K562 (cell line): ENCODE measurements at regions not wholly inside any gene's neighbourhood (a gene's known extent, or its start where the extent isn't known, plus 50 kb on each side); places are given as distances from the start of the nearest gene placed in this dataset.

Experiments used
- ATAC-seq: fragments of 200-7000 bp; cut with Tn5 transposase; 3 replicates; pipeline ENCODE4 v1.9.1; 2020; ENCODE audit warnings: moderate library complexity
- BruUV-seq: library from RNA; stranded (reverse); fragments of 400-500 nt; replicated peaks from 2 replicates; lab custom pipeline; 2021; lab: Mats Ljungman, UMichigan
- CTCF ChIA-PET: fragments of 300-600 bp; formaldehyde crosslinking; extraction: SDS; loops from one replicate; lab custom pipeline; 2021; ENCODE audit warnings: low intra/inter-chr PET ratio; lab: Yijun Ruan, JAX
- POLR2A ChIA-PET: fragments of 300-600, 350-650 bp; sonication (Branson Sonifier 250); formaldehyde crosslinking; extraction: SDS; loops from one replicate; lab custom pipeline; 2021; ENCODE audit warnings: antibody characterized with exemption, inconsistent platforms; lab: Yijun Ruan, JAX
- DNase-seq, 4 experiments: peaks; one replicate each; pipeline versions ENCODE4 v3.0.0 to v3.0.0-alpha.2; 2011 to 2018; ENCODE audit warnings: low spot score in 3 of 4, mixed read lengths in 3 of 4; ENCODE audit errors: extremely low read depth in 1 of 4
- FAIRE-seq: peaks from 2 replicates; lab custom pipeline; 2011; peaks lifted over from hg19 to GRCh38; lab: Jason Lieb, UNC
- H2AFZ ChIP-seq: 2 replicates; pipeline ENCODE4 v1.6.0; 2011; ENCODE audit warnings: low read depth, low read length, control low read depth, inconsistent platforms
- H3K27ac ChIP-seq: fragments of 200-600 bp; 3 replicates; pipeline ENCODE4 v1.8.0; 2011; ENCODE audit warnings: low read depth, mild to moderate bottlenecking, control low read depth, inconsistent platforms, low read length, moderate library complexity, mixed read lengths; ENCODE audit errors: extremely low read depth
- H3K27me3 ChIP-seq, 2 experiments: fragments of 300-600 bp in 1 of 2; 2 replicates in 1 of 2; 3 replicates in 1 of 2; pipeline versions ENCODE4 v1.6.0 to v1.8.0; 2011; ENCODE audit warnings: inconsistent platforms in 2 of 2, low read length in 2 of 2, mild to moderate bottlenecking in 1 of 2, mixed read lengths in 1 of 2, moderate library complexity in 1 of 2; ENCODE audit not compliant: control insufficient read depth in 2 of 2, insufficient read depth in 2 of 2
- H3K36me3 ChIP-seq: fragments of 300-600 bp; 3 replicates; pipeline ENCODE4 v1.8.0; 2011; ENCODE audit warnings: mild to moderate bottlenecking, low read length, inconsistent platforms; ENCODE audit not compliant: control insufficient read depth, insufficient read depth
- H3K4me1 ChIP-seq, 2 experiments: fragments of 200-600 bp in 1 of 2; replicated peaks in 1 of 2; 2 replicates in 1 of 2; 3 replicates in 1 of 2; pipeline versions ENCODE4 v1.5.1 to v1.8.0; 2011; ENCODE audit warnings: inconsistent platforms in 2 of 2, low read length in 2 of 2, mild to moderate bottlenecking in 1 of 2, mixed read lengths in 1 of 2, moderate library complexity in 1 of 2; ENCODE audit not compliant: control insufficient read depth in 2 of 2, insufficient read depth in 2 of 2
- H3K4me2 ChIP-seq: 2 replicates; pipeline ENCODE4 v1.6.1; 2011; ENCODE audit warnings: low read length, control low read depth, inconsistent platforms, mixed read lengths; ENCODE audit not compliant: insufficient read depth
- H3K4me3 ChIP-seq: fragments of 200-600 bp; sonication (generic), shearing (Covaris generic); 2 replicates; pipeline ENCODE4 v1.5.1; 2016; ENCODE audit warnings: control low read depth, inconsistent platforms
- H3K79me2 ChIP-seq: fragments of 200-600 bp; 3 replicates; pipeline ENCODE4 v1.8.0; 2011; ENCODE audit warnings: low read length, inconsistent platforms; ENCODE audit not compliant: control insufficient read depth, insufficient read depth
- H3K9ac ChIP-seq, 2 experiments: 2 replicates each; pipeline versions ENCODE4 v1.6.0 to v1.6.1; 2011; ENCODE audit warnings: low read depth in 2 of 2, low read length in 2 of 2, control low read depth in 1 of 2, inconsistent platforms in 1 of 2, mild to moderate bottlenecking in 1 of 2, mixed read lengths in 1 of 2; ENCODE audit not compliant: insufficient read depth in 1 of 2
- H3K9me1 ChIP-seq: one replicate; pipeline ENCODE4 v1.6.0; 2011; ENCODE audit warnings: inconsistent platforms, mild to moderate bottlenecking, low read length, moderate library complexity; ENCODE audit not compliant: control insufficient read depth, insufficient read depth
- H3K9me3 ChIP-seq: replicated peaks from 2 replicates; pipeline ENCODE4 v1.5.1; 2011; ENCODE audit warnings: low read depth, low read length, inconsistent platforms; ENCODE audit not compliant: control insufficient read depth, insufficient read depth
- H4K20me1 ChIP-seq: replicated peaks from 2 replicates; pipeline ENCODE4 v1.6.1; 2011; ENCODE audit warnings: low read length, inconsistent platforms, mixed read lengths; ENCODE audit not compliant: control insufficient read depth, insufficient read depth
- HLTF ChIP-seq: fragments of 450-650 bp; IDR thresholded peaks from 2 replicates; pipeline ENCODE4 v1.6.1; 2016
- KLF6 ChIP-seq: fragments of 250-450 bp; sonication (Bioruptor Pico); IDR thresholded peaks from 2 replicates; pipeline ENCODE4 v1.4.0; 2020; ENCODE audit warnings: mild to moderate bottlenecking, moderate library complexity, borderline replicate concordance
- MCM7 ChIP-seq, 2 experiments: fragments of 450-650 bp; IDR thresholded peaks; 2 replicates each; pipeline ENCODE4 v1.6.1; 2016 to 2018
- MIER1 ChIP-seq: fragments of 450-650 bp; IDR thresholded peaks from 2 replicates; pipeline ENCODE4 v1.6.1; 2016; ENCODE audit warnings: antibody characterized with exemption, mild to moderate bottlenecking, low read depth
- NCOA1 ChIP-seq: fragments of 450-650 bp; IDR thresholded peaks from 2 replicates; pipeline ENCODE4 v1.6.1; 2016; ENCODE audit warnings: low read depth
- NFE2 ChIP-seq: IDR thresholded peaks from 2 replicates; pipeline ENCODE4 v1.6.1; 2014; ENCODE audit warnings: antibody characterized with exemption, low read depth
- PCBP1 ChIP-seq: fragments of 200-400 bp; formaldehyde crosslinking; IDR thresholded peaks from 2 replicates; pipeline ENCODE4 v1.6.1; 2018; ENCODE audit warnings: mild to moderate bottlenecking, low read depth, low read length; ENCODE audit not compliant: poor library complexity, severe bottlenecking
- PTTG1 ChIP-seq: fragments of 450-650 bp; IDR thresholded peaks from 2 replicates; pipeline ENCODE4 v1.6.1; 2016; ENCODE audit warnings: low read depth, mild to moderate bottlenecking, missing genetic modification characterization, missing compliant biosample characterization
- RAD21 ChIP-seq, 2 experiments: fragments of 250-450 bp in 1 of 2; fragments of 450-650 bp in 1 of 2; sonication (Bioruptor Pico) in 1 of 2; formaldehyde crosslinking in 1 of 2; IDR thresholded peaks in 1 of 2; conservative IDR thresholded peaks in 1 of 2; 2 replicates each; pipeline versions ENCODE4 v1.4.0 to v1.8.0; 2020 to 2022; ENCODE audit warnings: mild to moderate bottlenecking in 2 of 2, moderate library complexity in 1 of 2
- RHOXF2B ChIP-seq: fragments of 250-450 bp; sonication (Bioruptor Pico); conservative IDR thresholded peaks from 2 replicates; pipeline ENCODE4 v1.5.1; 2021
- RNF2 ChIP-seq: sonication (generic); IDR thresholded peaks from 2 replicates; pipeline ENCODE4 v1.6.1; 2016
- RUNX1 ChIP-seq: sonication (generic); IDR thresholded peaks from 2 replicates; pipeline ENCODE4 v1.6.1; 2016; ENCODE audit warnings: antibody characterized with exemption, low read depth
- TFAM ChIP-seq: fragments of 250-450 bp; sonication (Bioruptor Pico); conservative IDR thresholded peaks from 2 replicates; pipeline ENCODE4 v1.5.0; 2021; ENCODE audit warnings: mild to moderate bottlenecking, moderate library complexity
- ZNF133 ChIP-seq: fragments of 250-450 bp; sonication (Bioruptor Pico); IDR thresholded peaks from 2 replicates; pipeline ENCODE4 v1.4.0; 2020; ENCODE audit warnings: mild to moderate bottlenecking
- ZNF197 ChIP-seq: fragments of 200-800 bp; sonication (Bioruptor generic); IDR thresholded peaks from 2 replicates; pipeline ENCODE4 v1.6.1; 2016; ENCODE audit warnings: low read depth, missing genetic modification characterization, missing compliant biosample characterization
- ZNF212 ChIP-seq: fragments of 450-650 bp; formaldehyde crosslinking; IDR thresholded peaks from 2 replicates; pipeline ENCODE4 v1.4.0; 2020; ENCODE audit warnings: mild to moderate bottlenecking
- ZNF263 ChIP-seq: sonication (generic); formaldehyde crosslinking; IDR thresholded peaks from 2 replicates; pipeline ENCODE4 v1.8.0; 2022; ENCODE audit warnings: mild to moderate bottlenecking, missing genetic modification reagents, borderline replicate concordance
- ZNF282 ChIP-seq: sonication (generic); formaldehyde crosslinking; IDR thresholded peaks from 2 replicates; pipeline ENCODE4 v1.8.1; 2023; ENCODE audit warnings: missing genetic modification reagents
- ZNF764 ChIP-seq: fragments of 250-450 bp; sonication (Bioruptor Pico); IDR thresholded peaks from 2 replicates; pipeline ENCODE4 v1.4.0; 2020; ENCODE audit warnings: low read depth, mild to moderate bottlenecking, moderate library complexity
- ZNF785 ChIP-seq: fragments of 250-450 bp; sonication (Bioruptor Pico); IDR thresholded peaks from 2 replicates; pipeline ENCODE4 v1.4.0; 2020; ENCODE audit warnings: mild to moderate bottlenecking
- WGBS: fragments of 100-300 bp; shearing (Covaris generic); methylation state at CpG from one replicate; pipeline ENCODE4 v1.1.6; 2016; ENCODE audit warnings: low coverage, mixed read lengths; ENCODE audit not compliant: insufficient coverage; ENCODE audit errors: missing lambda C conversion rate; 5-methylcytosine and 5-hydroxymethylcytosine counted together
- in situ Hi-C: fragments of 300-500 bp; cut with MboI; formaldehyde crosslinking; loops from 4 replicates; pipeline ENCODE4 v1.15.0; 2018; ENCODE audit warnings: inconsistent platforms, mixed read lengths
- intact Hi-C: fragments of 100-400 bp; cut with micrococcal nuclease; formaldehyde crosslinking; loops from 2 replicates; pipeline ENCODE4 v1.14.2; 2022
- TF ChIP-seq, protein P1 (sequence below): fragments of 450-650 bp; IDR thresholded peaks from 2 replicates; pipeline ENCODE4 v1.6.1; 2017; ENCODE audit warnings: antibody characterized with exemption, mild to moderate bottlenecking
- TF ChIP-seq, protein P2 (sequence below), 2 experiments: fragments of 450-650 bp in 1 of 2; sonication (generic) in 1 of 2; formaldehyde crosslinking; conservative IDR thresholded peaks; 2 replicates each; pipeline versions ENCODE4 v1.4.0 to v1.8.1; 2020 to 2022; ENCODE audit warnings: mild to moderate bottlenecking in 1 of 2, missing genetic modification reagents in 1 of 2

DNA sequence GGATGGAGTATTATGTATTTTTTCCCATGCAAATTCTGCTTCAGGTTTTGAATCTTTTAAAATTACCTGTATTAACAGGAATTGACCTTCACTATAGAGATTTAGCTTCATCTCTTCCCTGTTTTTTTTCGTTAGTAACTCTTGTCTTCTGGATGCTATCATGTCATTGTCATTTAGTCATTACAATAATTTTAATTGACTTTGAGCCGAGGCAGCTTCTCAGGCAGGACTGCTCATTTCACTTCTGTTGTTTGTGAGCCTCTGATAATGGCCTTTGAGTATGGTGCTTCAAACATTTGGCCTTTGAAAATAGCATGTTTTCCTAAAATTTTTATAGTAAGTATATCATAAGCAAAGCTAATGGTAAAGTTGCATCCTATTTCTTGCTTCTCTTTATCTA lies 375.1 kb upstream of the MMS22L start:
- WGBS = 0% methylated on average over 2 of the region's 2 CpGs
- POLR2A ChIA-PET = no interaction called here

DNA sequence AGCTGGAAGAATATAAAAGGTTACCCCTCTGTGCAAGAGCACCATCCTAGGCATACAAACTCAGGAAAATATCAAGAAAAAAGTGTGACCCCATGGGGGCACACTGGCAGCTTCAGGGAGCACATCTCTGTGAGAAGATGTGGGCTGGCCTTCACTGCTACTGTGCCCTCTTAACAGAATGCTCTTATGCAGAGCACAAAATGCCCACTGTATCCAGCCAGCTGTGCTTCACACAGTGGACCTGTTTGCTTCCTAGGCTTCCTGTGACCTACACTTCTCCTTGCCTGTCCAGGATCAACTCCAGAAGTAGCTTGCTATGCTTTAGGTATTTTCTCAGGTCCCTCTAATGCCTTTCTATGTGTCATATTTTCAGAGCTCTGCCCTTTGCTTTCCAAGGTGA lies 380.2 kb upstream of the MMS22L start:
- H3K79me2 ChIP-seq = no peaks in the 10 kb centered on the region
- in situ Hi-C loops = no loop called here
- no peak for ATAC-seq
- intact Hi-C loops = no loop called here
- no TSS peak for BruUV-seq
- H3K9me3 ChIP-seq = no peaks in the 10 kb centered on the region
- DNase-seq = no peak
- H3K4me3 ChIP-seq = no peak overlapping the region
- no peak overlapping the region for H3K4me2 ChIP-seq
- no peak overlapping the region for H3K9ac ChIP-seq
- H3K27me3 ChIP-seq = no peaks in the 10 kb centered on the region
- H3K27ac ChIP-seq = no peak overlapping the region
- no peak overlapping the region for H2AFZ ChIP-seq
- POLR2A ChIA-PET = no interaction called here
- H3K9me1 ChIP-seq = no peaks in the 10 kb centered on the region
- H4K20me1 ChIP-seq = no peaks in the 10 kb centered on the region
- no peak for FAIRE-seq
- CTCF ChIA-PET = no interaction called here
- H3K4me1 ChIP-seq = no peaks in the 10 kb centered on the region
- no peaks in the 10 kb centered on the region for H3K36me3 ChIP-seq
- TF ChIP-seq ZNF764 = no peak
- no peak for TF ChIP-seq RNF2
- TF ChIP-seq PTTG1 (tag) = no peak
- no peak for TF ChIP-seq ZNF133
- no peak for TF ChIP-seq RUNX1
- TF ChIP-seq RAD21 (CRISPR knock-in tag; conservative IDR thresholded peaks at IDR 0.05 in 1 of 2, IDR thresholded peaks at IDR 0.05 in 1 of 2) = no peak
- no peak for TF ChIP-seq RHOXF2B (CRISPR knock-in tag)
- TF ChIP-seq ZNF785 (CRISPR knock-in tag) = no peak
- TF ChIP-seq, protein P1, sequence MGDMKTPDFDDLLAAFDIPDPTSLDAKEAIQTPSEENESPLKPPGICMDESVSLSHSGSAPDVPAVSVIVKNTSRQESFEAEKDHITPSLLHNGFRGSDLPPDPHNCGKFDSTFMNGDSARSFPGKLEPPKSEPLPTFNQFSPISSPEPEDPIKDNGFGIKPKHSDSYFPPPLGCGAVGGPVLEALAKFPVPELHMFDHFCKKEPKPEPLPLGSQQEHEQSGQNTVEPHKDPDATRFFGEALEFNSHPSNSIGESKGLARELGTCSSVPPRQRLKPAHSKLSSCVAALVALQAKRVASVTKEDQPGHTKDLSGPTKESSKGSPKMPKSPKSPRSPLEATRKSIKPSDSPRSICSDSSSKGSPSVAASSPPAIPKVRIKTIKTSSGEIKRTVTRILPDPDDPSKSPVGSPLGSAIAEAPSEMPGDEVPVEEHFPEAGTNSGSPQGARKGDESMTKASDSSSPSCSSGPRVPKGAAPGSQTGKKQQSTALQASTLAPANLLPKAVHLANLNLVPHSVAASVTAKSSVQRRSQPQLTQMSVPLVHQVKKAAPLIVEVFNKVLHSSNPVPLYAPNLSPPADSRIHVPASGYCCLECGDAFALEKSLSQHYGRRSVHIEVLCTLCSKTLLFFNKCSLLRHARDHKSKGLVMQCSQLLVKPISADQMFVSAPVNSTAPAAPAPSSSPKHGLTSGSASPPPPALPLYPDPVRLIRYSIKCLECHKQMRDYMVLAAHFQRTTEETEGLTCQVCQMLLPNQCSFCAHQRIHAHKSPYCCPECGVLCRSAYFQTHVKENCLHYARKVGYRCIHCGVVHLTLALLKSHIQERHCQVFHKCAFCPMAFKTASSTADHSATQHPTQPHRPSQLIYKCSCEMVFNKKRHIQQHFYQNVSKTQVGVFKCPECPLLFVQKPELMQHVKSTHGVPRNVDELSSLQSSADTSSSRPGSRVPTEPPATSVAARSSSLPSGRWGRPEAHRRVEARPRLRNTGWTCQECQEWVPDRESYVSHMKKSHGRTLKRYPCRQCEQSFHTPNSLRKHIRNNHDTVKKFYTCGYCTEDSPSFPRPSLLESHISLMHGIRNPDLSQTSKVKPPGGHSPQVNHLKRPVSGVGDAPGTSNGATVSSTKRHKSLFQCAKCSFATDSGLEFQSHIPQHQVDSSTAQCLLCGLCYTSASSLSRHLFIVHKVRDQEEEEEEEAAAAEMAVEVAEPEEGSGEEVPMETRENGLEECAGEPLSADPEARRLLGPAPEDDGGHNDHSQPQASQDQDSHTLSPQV = no peak

More for the DNA sequence above, 375.1 kb upstream of the MMS22L start:
- Histone ChIP-seq H3K27me3 (no peaks in the 10 kb centered on the region), H2AFZ (no peak overlapping the region), H3K9me1 (no peaks in the 10 kb centered on the region), H3K9ac (no peak overlapping the region), H3K4me3 (no peak overlapping the region), H3K36me3 (no peaks in the 10 kb centered on the region), H3K9me3 (no peaks in the 10 kb centered on the region), H3K4me2 (no peak overlapping the region), H4K20me1 (no peaks in the 10 kb centered on the region), H3K79me2 (no peaks in the 10 kb centered on the region), H3K4me1 (no peaks in the 10 kb centered on the region), H3K27ac (no peak overlapping the region)
- no TSS peak for BruUV-seq
- no peak for FAIRE-seq
- no peak for TF ChIP-seq ZNF197 (CRISPR knock-in tag)
- no peak for TF ChIP-seq ZNF212 (CRISPR knock-in tag)
- no peak for TF ChIP-seq PCBP1
- no peak for TF ChIP-seq KLF6 (CRISPR knock-in tag)
- TF ChIP-seq ZNF263 (CRISPR knock-in tag) = no peak
- no peak for TF ChIP-seq NCOA1
- no peak for TF ChIP-seq MCM7 (IDR thresholded peaks at IDR 0.05)
- TF ChIP-seq, protein P2, sequence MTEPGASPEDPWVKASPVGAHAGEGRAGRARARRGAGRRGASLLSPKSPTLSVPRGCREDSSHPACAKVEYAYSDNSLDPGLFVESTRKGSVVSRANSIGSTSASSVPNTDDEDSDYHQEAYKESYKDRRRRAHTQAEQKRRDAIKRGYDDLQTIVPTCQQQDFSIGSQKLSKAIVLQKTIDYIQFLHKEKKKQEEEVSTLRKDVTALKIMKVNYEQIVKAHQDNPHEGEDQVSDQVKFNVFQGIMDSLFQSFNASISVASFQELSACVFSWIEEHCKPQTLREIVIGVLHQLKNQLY (CRISPR knock-in tag; conservative IDR thresholded peaks at IDR 0.05) = no peak
- TF ChIP-seq ZNF282 (CRISPR knock-in tag) = no peak
- TF ChIP-seq ZNF133 = no peak
- TF ChIP-seq TFAM (CRISPR knock-in tag) = no peak
- TF ChIP-seq HLTF = no peak
- no peak for TF ChIP-seq MIER1
- TF ChIP-seq NFE2 = no peak
- no peak for DNase-seq
- intact Hi-C loops = no loop called here
- ATAC-seq = no peak
- in situ Hi-C loops = no loop called here
- CTCF ChIA-PET = no interaction called here
